OCI-LY3 (cell line): ENCODE measurements at regions not wholly inside any gene's neighbourhood (a gene's known extent, or its start where the extent isn't known, plus 50 kb on each side); places are given as distances from the start of the nearest gene placed in this dataset.

Experiments
- H2AFZ ChIP-seq: fragments of 200-600, 300-600 bp; shearing (Covaris generic); 2 replicates; pipeline ENCODE4 v1.6.0; 2014; ENCODE audit warnings: antibody characterized with exemption, low read depth, low read length
- H3K27ac ChIP-seq: fragments of 200-600, 300-600 bp; sonication (generic); 2 replicates; pipeline ENCODE4 v1.5.1; 2014; ENCODE audit warnings: mild to moderate bottlenecking, low read length, moderate library complexity, mixed read lengths
- H3K27me3 ChIP-seq: fragments of 200-600, 300-600 bp; sonication (generic); 2 replicates; pipeline ENCODE4 v1.6.1; 2014; ENCODE audit warnings: low read depth, low read length, mixed read lengths
- H3K36me3 ChIP-seq: fragments of 200-600, 300-600 bp; sonication (generic); replicated peaks from 2 replicates; pipeline ENCODE3; 2014; ENCODE audit warnings: low read depth, low read length, mixed read lengths
- H3K4me1 ChIP-seq: fragments of 300-600, 200-600 bp; sonication (generic); 2 replicates; pipeline ENCODE4 v1.6.1; 2014; ENCODE audit warnings: low read length, mixed read lengths
- H3K4me2 ChIP-seq: fragments of 200-600, 300-600 bp; sonication (generic); 2 replicates; pipeline ENCODE4 v1.6.1; 2014; ENCODE audit warnings: low read length, mixed read lengths
- H3K4me3 ChIP-seq: fragments of 300-600, 200-600 bp; sonication (generic); 2 replicates; pipeline ENCODE4 v1.5.1; 2014; ENCODE audit warnings: antibody characterized with exemption, mild to moderate bottlenecking, low read length, moderate library complexity
- H3K79me2 ChIP-seq: fragments of 300-600, 200-600 bp; shearing (Covaris generic); 2 replicates; pipeline ENCODE4 v1.6.1; 2014; ENCODE audit warnings: mild to moderate bottlenecking, low read length, mixed read lengths
- H3K9ac ChIP-seq: fragments of 300-600, 200-600 bp; shearing (Covaris generic); 2 replicates; pipeline ENCODE4 v1.6.0; 2014; ENCODE audit warnings: mild to moderate bottlenecking, low read length, moderate library complexity
- H3K9me3 ChIP-seq: fragments of 200-600, 300-600 bp; shearing (Covaris generic); 2 replicates; pipeline ENCODE4 v1.6.1; 2014; ENCODE audit warnings: low read length, mixed read lengths; ENCODE audit not compliant: insufficient read depth
- H4K20me1 ChIP-seq: fragments of 200-600, 300-600 bp; sonication (generic); 2 replicates; pipeline ENCODE4 v1.6.1; 2016; ENCODE audit warnings: low read length, mixed read lengths; ENCODE audit not compliant: insufficient read depth
- CTCF ChIP-seq: fragments of 200-600, 300-600 bp; sonication (generic); IDR thresholded peaks from 2 replicates; pipeline ENCODE4 v1.5.1; 2014; ENCODE audit warnings: antibody characterized with exemption, low read length, low read depth
- EZH2phosphoT487 ChIP-seq: fragments of 200-600 bp; shearing (Covaris generic); IDR thresholded peaks from 2 replicates; pipeline ENCODE4 v1.6.1; 2018; ENCODE audit warnings: antibody characterized with exemption, mixed run types, low read depth

GRCh38 chr14:89015016-89015415 lies 190.6 kb downstream of the TTC8 start:
- H3K79me2 ChIP-seq, result no peaks in the 10 kb centered on the region
- TF ChIP-seq CTCF (peak; percentile 15), EZH2phosphoT487 (no peak)
- no peak overlapping the region for H3K27ac ChIP-seq
- peaks cover 13% of the 10 kb centered on the region for H3K27me3 ChIP-seq
- H3K9me3 ChIP-seq, result no peaks in the 10 kb centered on the region
- 0 out of 2 replicates have a peak, but pooled peaks cover 3% of the 10 kb centered on the region for H3K4me1 ChIP-seq
- H3K4me3 ChIP-seq, result no peak overlapping the region
- no peak overlapping the region for H3K4me2 ChIP-seq
- H4K20me1 ChIP-seq, result no peaks in the 10 kb centered on the region
- no peaks in the 10 kb centered on the region for H3K36me3 ChIP-seq
- no peak overlapping the region for H2AFZ ChIP-seq
- H3K9ac ChIP-seq, result no peak overlapping the region

GRCh38 chr14:89017417-89017816 lies 193.0 kb downstream of the TTC8 start:
- Histone ChIP-seq H3K27ac (no peak overlapping the region), H3K79me2 (no peaks in the 10 kb centered on the region), H3K9me3 (no peaks in the 10 kb centered on the region), H3K9ac (no peak overlapping the region), H3K4me1 (0 out of 2 replicates have a peak, but pooled peaks cover 3% of the 10 kb centered on the region), H3K36me3 (no peaks in the 10 kb centered on the region), H3K27me3 (peaks cover 9% of the 10 kb centered on the region; the same call in 1 of the 2 replicates), H3K4me2 (no peak overlapping the region), H4K20me1 (no peaks in the 10 kb centered on the region), H3K4me3 (no peak overlapping the region), H2AFZ (no peak overlapping the region)
- TF ChIP-seq CTCF (no peak), EZH2phosphoT487 (no peak)

- H3K4me3 ChIP-seq, result no peak overlapping the region
- TF ChIP-seq CTCF (no peak), EZH2phosphoT487 (no peak)
Observed at GRCh38 chr14:89022274-89022673, 197.8 kb downstream of the TTC8 start.

GRCh38 chr14:89024691-89025090 lies 200.2 kb downstream of the TTC8 start:
- H3K4me1 ChIP-seq, result no peaks in the 10 kb centered on the region
- H2AFZ ChIP-seq, result no peak overlapping the region
- H3K9me3 ChIP-seq, result no peaks in the 10 kb centered on the region
- no peaks in the 10 kb centered on the region for H4K20me1 ChIP-seq
- H3K27ac ChIP-seq, result no peak overlapping the region
- H3K27me3 ChIP-seq, result peaks cover 2% of the 10 kb centered on the region; the same call in 1 of the 2 replicates
- H3K4me3 ChIP-seq, result no peak overlapping the region
- TF ChIP-seq CTCF (no peak), EZH2phosphoT487 (no peak)
- H3K4me2 ChIP-seq, result no peak overlapping the region
- no peaks in the 10 kb centered on the region for H3K79me2 ChIP-seq
- no peaks in the 10 kb centered on the region for H3K36me3 ChIP-seq
- H3K9ac ChIP-seq, result no peak overlapping the region

More at GRCh38 chr14:89022274-89022673, 197.8 kb downstream of the TTC8 start:
- Histone ChIP-seq H3K9me3 (no peaks in the 10 kb centered on the region), H3K36me3 (no peaks in the 10 kb centered on the region), H2AFZ (no peak overlapping the region), H3K27me3 (peaks cover 8% of the 10 kb centered on the region; the same call in 1 of the 2 replicates), H4K20me1 (no peaks in the 10 kb centered on the region), H3K9ac (no peak overlapping the region), H3K4me1 (no peaks in the 10 kb centered on the region), H3K27ac (no peak overlapping the region), H3K79me2 (no peaks in the 10 kb centered on the region), H3K4me2 (no peak overlapping the region)
